HCT116 (cell line): ENCODE measurements at regions not wholly inside any gene's neighbourhood (a gene's known extent, or its start where the extent isn't known, plus 50 kb on each side); places are given as distances from the start of the nearest gene placed in this dataset.

Experiments used
- CEBPB ChIP-seq: IDR thresholded peaks from 2 replicates; pipeline ENCODE4 v1.6.1; 2012; ENCODE audit warnings: low read depth
- EZH2 ChIP-seq: fragments of 200-600 bp; sonication (generic); IDR thresholded peaks from 2 replicates; pipeline ENCODE4 v1.6.1; 2017; ENCODE audit warnings: antibody characterized with exemption, mixed run types
- JUND ChIP-seq: IDR thresholded peaks from 2 replicates; pipeline ENCODE4 v1.6.1; 2012
- POLR2A ChIP-seq: IDR thresholded peaks from 2 replicates; pipeline ENCODE4 v1.7.0; 2011; ENCODE audit warnings: borderline replicate concordance; ENCODE audit not compliant: insufficient read depth, insufficient read length; ENCODE audit errors: extremely low read depth
- POLR2AphosphoS5 ChIP-seq: IDR thresholded peaks from 2 replicates; pipeline ENCODE4 v1.6.1; 2011; ENCODE audit warnings: mild to moderate bottlenecking, low read depth, low read length, moderate library complexity
- SP1 ChIP-seq: IDR thresholded peaks from 2 replicates; pipeline ENCODE4 v1.6.1; 2012; ENCODE audit warnings: low read depth
- YY1 ChIP-seq: IDR thresholded peaks from 2 replicates; pipeline ENCODE4 v1.6.1; 2011; ENCODE audit warnings: low read length, low read depth, moderate library complexity, mild to moderate bottlenecking; ENCODE audit not compliant: insufficient replicate concordance; ENCODE audit errors: extremely low read depth
- TF ChIP-seq, protein P1 (sequence below), 3 experiments: fragments of 200-600 bp in 1 of 3; sonication (generic) in 1 of 3; IDR thresholded peaks in 2 of 3; conservative IDR thresholded peaks in 1 of 3; 2 replicates each; pipeline ENCODE4 v1.5.1; 2012 to 2017; ENCODE audit warnings: low read depth in 2 of 3, low read length in 2 of 3, antibody characterized with exemption in 1 of 3, borderline replicate concordance in 1 of 3, control low read depth in 1 of 3, mild to moderate bottlenecking in 1 of 3, mixed read lengths in 1 of 3, mixed run types in 1 of 3, moderate library complexity in 1 of 3; ENCODE audit not compliant: insufficient read depth in 1 of 3
- TF ChIP-seq, protein P2 (sequence below): IDR thresholded peaks from 2 replicates; pipeline ENCODE4 v1.6.1; 2011; ENCODE audit warnings: mild to moderate bottlenecking, low read length, moderate library complexity; ENCODE audit not compliant: insufficient replicate concordance; ENCODE audit errors: extremely low read depth
- TF ChIP-seq, protein P3 (sequence below): IDR thresholded peaks from 2 replicates; pipeline ENCODE4 v1.6.1; 2012
- TF ChIP-seq, protein P4 (sequence below): IDR thresholded peaks from 2 replicates; pipeline ENCODE4 v1.6.1; 2012; ENCODE audit warnings: low read depth

DNA sequence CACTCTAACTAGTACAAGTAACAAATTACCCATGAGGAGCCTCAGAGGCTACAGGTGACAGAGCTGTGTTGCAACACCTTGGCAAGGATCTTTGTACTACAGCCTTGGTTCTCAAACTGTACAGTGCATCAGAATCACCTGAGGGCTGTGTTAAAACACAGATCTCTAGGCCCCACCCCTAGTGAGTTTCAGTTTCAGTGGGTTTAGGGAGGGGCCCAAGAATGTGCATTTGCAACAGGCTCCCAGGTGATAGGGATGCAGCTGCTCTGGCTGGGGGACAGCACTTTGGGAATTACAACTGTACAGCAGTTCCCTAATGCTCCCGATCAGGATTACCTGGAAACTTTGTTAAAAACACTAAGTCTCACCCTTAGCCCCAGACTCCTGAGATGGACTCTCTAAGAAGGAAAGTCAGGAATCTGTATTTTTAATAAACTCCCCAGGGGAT is 66.1 kb upstream of the NR2F2 start:
- no peak for TF ChIP-seq POLR2A
- TF ChIP-seq POLR2AphosphoS5, result no peak
- peak; percentile 92 for TF ChIP-seq CEBPB
- TF ChIP-seq, protein P1, sequence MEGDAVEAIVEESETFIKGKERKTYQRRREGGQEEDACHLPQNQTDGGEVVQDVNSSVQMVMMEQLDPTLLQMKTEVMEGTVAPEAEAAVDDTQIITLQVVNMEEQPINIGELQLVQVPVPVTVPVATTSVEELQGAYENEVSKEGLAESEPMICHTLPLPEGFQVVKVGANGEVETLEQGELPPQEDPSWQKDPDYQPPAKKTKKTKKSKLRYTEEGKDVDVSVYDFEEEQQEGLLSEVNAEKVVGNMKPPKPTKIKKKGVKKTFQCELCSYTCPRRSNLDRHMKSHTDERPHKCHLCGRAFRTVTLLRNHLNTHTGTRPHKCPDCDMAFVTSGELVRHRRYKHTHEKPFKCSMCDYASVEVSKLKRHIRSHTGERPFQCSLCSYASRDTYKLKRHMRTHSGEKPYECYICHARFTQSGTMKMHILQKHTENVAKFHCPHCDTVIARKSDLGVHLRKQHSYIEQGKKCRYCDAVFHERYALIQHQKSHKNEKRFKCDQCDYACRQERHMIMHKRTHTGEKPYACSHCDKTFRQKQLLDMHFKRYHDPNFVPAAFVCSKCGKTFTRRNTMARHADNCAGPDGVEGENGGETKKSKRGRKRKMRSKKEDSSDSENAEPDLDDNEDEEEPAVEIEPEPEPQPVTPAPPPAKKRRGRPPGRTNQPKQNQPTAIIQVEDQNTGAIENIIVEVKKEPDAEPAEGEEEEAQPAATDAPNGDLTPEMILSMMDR (IDR thresholded peaks at IDR 0.05 in 2 of 3, conservative IDR thresholded peaks at IDR 0.05 in 1 of 3; ENCODE audit: borderline replicate concordance in 1 of 3, insufficient read depth in 1 of 3, low read depth in 2 of 3, low read length in 2 of 3), result no peak
- TF ChIP-seq, protein P2, sequence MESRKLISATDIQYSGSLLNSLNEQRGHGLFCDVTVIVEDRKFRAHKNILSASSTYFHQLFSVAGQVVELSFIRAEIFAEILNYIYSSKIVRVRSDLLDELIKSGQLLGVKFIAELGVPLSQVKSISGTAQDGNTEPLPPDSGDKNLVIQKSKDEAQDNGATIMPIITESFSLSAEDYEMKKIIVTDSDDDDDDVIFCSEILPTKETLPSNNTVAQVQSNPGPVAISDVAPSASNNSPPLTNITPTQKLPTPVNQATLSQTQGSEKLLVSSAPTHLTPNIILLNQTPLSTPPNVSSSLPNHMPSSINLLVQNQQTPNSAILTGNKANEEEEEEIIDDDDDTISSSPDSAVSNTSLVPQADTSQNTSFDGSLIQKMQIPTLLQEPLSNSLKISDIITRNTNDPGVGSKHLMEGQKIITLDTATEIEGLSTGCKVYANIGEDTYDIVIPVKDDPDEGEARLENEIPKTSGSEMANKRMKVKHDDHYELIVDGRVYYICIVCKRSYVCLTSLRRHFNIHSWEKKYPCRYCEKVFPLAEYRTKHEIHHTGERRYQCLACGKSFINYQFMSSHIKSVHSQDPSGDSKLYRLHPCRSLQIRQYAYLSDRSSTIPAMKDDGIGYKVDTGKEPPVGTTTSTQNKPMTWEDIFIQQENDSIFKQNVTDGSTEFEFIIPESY, result no peak
- TF ChIP-seq, protein P3, sequence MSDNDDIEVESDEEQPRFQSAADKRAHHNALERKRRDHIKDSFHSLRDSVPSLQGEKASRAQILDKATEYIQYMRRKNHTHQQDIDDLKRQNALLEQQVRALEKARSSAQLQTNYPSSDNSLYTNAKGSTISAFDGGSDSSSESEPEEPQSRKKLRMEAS, result no peak
- no peak for TF ChIP-seq EZH2
- TF ChIP-seq, protein P4, sequence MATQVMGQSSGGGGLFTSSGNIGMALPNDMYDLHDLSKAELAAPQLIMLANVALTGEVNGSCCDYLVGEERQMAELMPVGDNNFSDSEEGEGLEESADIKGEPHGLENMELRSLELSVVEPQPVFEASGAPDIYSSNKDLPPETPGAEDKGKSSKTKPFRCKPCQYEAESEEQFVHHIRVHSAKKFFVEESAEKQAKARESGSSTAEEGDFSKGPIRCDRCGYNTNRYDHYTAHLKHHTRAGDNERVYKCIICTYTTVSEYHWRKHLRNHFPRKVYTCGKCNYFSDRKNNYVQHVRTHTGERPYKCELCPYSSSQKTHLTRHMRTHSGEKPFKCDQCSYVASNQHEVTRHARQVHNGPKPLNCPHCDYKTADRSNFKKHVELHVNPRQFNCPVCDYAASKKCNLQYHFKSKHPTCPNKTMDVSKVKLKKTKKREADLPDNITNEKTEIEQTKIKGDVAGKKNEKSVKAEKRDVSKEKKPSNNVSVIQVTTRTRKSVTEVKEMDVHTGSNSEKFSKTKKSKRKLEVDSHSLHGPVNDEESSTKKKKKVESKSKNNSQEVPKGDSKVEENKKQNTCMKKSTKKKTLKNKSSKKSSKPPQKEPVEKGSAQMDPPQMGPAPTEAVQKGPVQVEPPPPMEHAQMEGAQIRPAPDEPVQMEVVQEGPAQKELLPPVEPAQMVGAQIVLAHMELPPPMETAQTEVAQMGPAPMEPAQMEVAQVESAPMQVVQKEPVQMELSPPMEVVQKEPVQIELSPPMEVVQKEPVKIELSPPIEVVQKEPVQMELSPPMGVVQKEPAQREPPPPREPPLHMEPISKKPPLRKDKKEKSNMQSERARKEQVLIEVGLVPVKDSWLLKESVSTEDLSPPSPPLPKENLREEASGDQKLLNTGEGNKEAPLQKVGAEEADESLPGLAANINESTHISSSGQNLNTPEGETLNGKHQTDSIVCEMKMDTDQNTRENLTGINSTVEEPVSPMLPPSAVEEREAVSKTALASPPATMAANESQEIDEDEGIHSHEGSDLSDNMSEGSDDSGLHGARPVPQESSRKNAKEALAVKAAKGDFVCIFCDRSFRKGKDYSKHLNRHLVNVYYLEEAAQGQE, result no peak
- 0 out of 2 replicates have a peak, but pooled peaks have one; percentile 11 for TF ChIP-seq JUND
- peak; percentile 28; the same call in 1 of the 2 replicates for TF ChIP-seq SP1
- TF ChIP-seq YY1, result no peak
